Parathyroid adenoma (tissue), 2 donors: ENCODE measurements at regions not wholly inside any gene's neighbourhood (a gene's known extent, or its start where the extent isn't known, plus 50 kb on each side); places are given as distances from the start of the nearest gene placed in this dataset.

Experiments
- H2AFZ ChIP-seq: fragments of 300-600 bp; sonication (generic); one replicate; pipeline ENCODE4 v1.7.0; 2017; ENCODE audit warnings: antibody characterized with exemption, mild to moderate bottlenecking
- H3K27ac ChIP-seq: fragments of 300-600 bp; sonication (generic); one replicate; pipeline ENCODE4 v1.7.0; 2017
- H3K27me3 ChIP-seq: fragments of 300-600 bp; sonication (generic); one replicate; pipeline ENCODE4 v1.7.0; 2017; ENCODE audit warnings: low read length; ENCODE audit not compliant: control insufficient read depth, insufficient read depth
- H3K36me3 ChIP-seq: fragments of 300-600 bp; sonication (generic); one replicate; pipeline ENCODE4 v1.7.0; 2017; ENCODE audit warnings: low read length; ENCODE audit not compliant: control insufficient read depth, insufficient read depth
- H3K4me1 ChIP-seq: fragments of 300-600 bp; sonication (generic); one replicate; pipeline ENCODE4 v1.7.0; 2017; ENCODE audit warnings: control low read depth
- H3K4me2 ChIP-seq: fragments of 300-600 bp; sonication (generic); one replicate; pipeline ENCODE4 v1.7.0; 2017; ENCODE audit warnings: low read length
- H3K4me3 ChIP-seq: fragments of 300-600 bp; sonication (generic); one replicate; pipeline ENCODE4 v1.7.0; 2017; ENCODE audit warnings: low read depth, low read length
- H3K79me2 ChIP-seq: fragments of 300-600 bp; sonication (generic); one replicate; pipeline ENCODE4 v1.7.0; 2017; ENCODE audit warnings: control low read depth
- H3K9ac ChIP-seq: fragments of 300-600 bp; sonication (generic); one replicate; pipeline ENCODE4 v1.7.0; 2017; ENCODE audit warnings: mild to moderate bottlenecking
- H3K9me3 ChIP-seq: fragments of 300-600 bp; sonication (generic); one replicate; pipeline ENCODE4 v1.7.0; 2017; ENCODE audit warnings: low read length; ENCODE audit not compliant: control insufficient read depth
- CTCF ChIP-seq: fragments of 300-600 bp; sonication (generic); IDR thresholded peaks from one replicate; pipeline ENCODE4 v1.7.0; 2017; ENCODE audit warnings: antibody characterized with exemption, mild to moderate bottlenecking
- donor health status: primary hyperparathyroidism.

- H3K27me3 ChIP-seq: no peaks in the 10 kb centered on the region
- H2AFZ ChIP-seq: no peak overlapping the region
- no peak overlapping the region for H3K9ac ChIP-seq
- no peak overlapping the region for H3K4me3 ChIP-seq
- no peaks in the 10 kb centered on the region for H3K4me1 ChIP-seq
- no peak overlapping the region for H3K4me2 ChIP-seq
- H3K36me3 ChIP-seq: no peaks in the 10 kb centered on the region
- no peak for TF ChIP-seq CTCF
- H3K9me3 ChIP-seq: no peaks in the 10 kb centered on the region
- H3K27ac ChIP-seq: no peak overlapping the region
- H3K79me2 ChIP-seq: no peaks in the 10 kb centered on the region
These were observed 199.1 kb upstream of the PRKCQ start for GRCh38 chr10:6778992-6779701.

GRCh38 chr10:6776170-6776569 is 196.1 kb upstream of the PRKCQ start:
- Histone ChIP-seq H3K4me3 (no peak overlapping the region), H3K27ac (no peak overlapping the region), H3K9me3 (no peaks in the 10 kb centered on the region), H2AFZ (no peak overlapping the region), H3K36me3 (no peaks in the 10 kb centered on the region), H3K9ac (no peak overlapping the region), H3K27me3 (no peaks in the 10 kb centered on the region), H3K79me2 (no peaks in the 10 kb centered on the region), H3K4me1 (no peaks in the 10 kb centered on the region), H3K4me2 (no peak overlapping the region)
- TF ChIP-seq CTCF: no peak

DNA sequence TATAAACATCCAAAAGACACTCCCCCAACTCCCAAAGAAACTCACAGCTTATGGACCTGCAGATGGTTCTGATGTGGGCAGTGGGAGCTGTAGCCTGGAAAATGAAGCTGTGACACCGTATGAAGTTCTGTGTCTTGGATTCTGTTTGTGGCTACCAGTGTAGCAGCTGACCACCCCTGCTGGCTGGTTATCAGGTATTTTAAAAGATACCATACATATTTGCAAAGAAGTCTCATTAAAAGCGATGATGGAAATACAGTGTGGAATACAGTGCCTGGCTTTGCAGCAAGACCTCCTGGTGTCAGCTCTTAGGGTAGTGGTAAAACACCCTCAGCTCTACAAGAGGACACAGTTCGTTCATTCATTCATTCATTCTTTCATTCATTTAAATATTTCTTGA is 194.3 kb upstream of the PRKCQ start:
- H2AFZ ChIP-seq: no peak overlapping the region
- no peak overlapping the region for H3K27ac ChIP-seq
- H3K36me3 ChIP-seq: no peaks in the 10 kb centered on the region
- no peaks in the 10 kb centered on the region for H3K4me1 ChIP-seq
- no peaks in the 10 kb centered on the region for H3K9me3 ChIP-seq
- no peaks in the 10 kb centered on the region for H3K27me3 ChIP-seq
- no peak for TF ChIP-seq CTCF
- no peak overlapping the region for H3K4me2 ChIP-seq
- no peak overlapping the region for H3K4me3 ChIP-seq
- no peak overlapping the region for H3K9ac ChIP-seq
- no peaks in the 10 kb centered on the region for H3K79me2 ChIP-seq

GRCh38 chr10:6771331-6771730 is 191.3 kb upstream of the PRKCQ start:
- TF ChIP-seq CTCF: no peak
- no peaks in the 10 kb centered on the region for H3K27me3 ChIP-seq

DNA sequence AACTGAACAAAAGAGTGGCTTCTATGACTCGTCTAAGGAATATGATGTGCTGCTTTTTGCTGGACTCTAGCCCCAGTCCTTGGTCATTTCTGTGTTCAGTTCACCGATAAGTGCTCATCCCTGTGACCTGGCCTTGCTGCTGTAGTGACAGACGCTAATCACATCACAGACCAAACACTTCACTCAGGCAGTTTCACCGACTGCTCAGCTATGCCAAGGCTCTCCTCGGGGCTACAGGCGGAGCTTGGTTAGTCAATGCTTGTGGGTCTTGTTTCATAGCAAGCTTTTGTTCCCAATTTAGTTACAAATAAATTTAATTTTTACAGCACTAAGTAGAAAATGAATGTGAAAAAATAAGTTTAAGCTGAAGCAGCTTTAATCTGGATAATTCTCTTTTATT is 190.8 kb upstream of the PRKCQ start:
- Histone ChIP-seq H3K4me1 (no peaks in the 10 kb centered on the region), H3K9me3 (no peaks in the 10 kb centered on the region), H3K9ac (no peak overlapping the region), H2AFZ (no peak overlapping the region), H3K27me3 (no peaks in the 10 kb centered on the region), H3K4me3 (no peak overlapping the region), H3K79me2 (no peaks in the 10 kb centered on the region), H3K36me3 (no peaks in the 10 kb centered on the region), H3K4me2 (no peak overlapping the region), H3K27ac (no peak overlapping the region)
- TF ChIP-seq CTCF: no peak

More at GRCh38 chr10:6771331-6771730, 191.3 kb upstream of the PRKCQ start:
- Histone ChIP-seq H3K27ac (no peak overlapping the region), H2AFZ (no peak overlapping the region), H3K4me2 (no peak overlapping the region), H3K9ac (no peak overlapping the region), H3K36me3 (no peaks in the 10 kb centered on the region), H3K79me2 (no peaks in the 10 kb centered on the region), H3K4me3 (no peak overlapping the region), H3K9me3 (no peaks in the 10 kb centered on the region), H3K4me1 (no peaks in the 10 kb centered on the region)
